Osteoblast (primary cell): ENCODE measurements at regions not wholly inside any gene's neighbourhood (a gene's known extent, or its start where the extent isn't known, plus 50 kb on each side); places are given as distances from the start of the nearest gene placed in this dataset.
A peak's percentile ranks its signal among the peaks of the same experiment; 100 is the strongest.

Experiments
- DNase-seq: peaks from one replicate; pipeline ENCODE4 v3.0.0; 2011; ENCODE audit warnings: low spot score, mixed read lengths; ENCODE audit not compliant: insufficient read length; ENCODE audit errors: missing footprints
- H2AFZ ChIP-seq: 2 replicates; pipeline ENCODE4 v1.6.0; 2011; ENCODE audit warnings: mild to moderate bottlenecking, low read length
- H3K27ac ChIP-seq: 2 replicates; pipeline ENCODE4 v1.5.1; 2011; ENCODE audit warnings: mild to moderate bottlenecking, low read depth, low read length, moderate library complexity
- H3K27me3 ChIP-seq: 2 replicates; pipeline ENCODE4 v1.6.0; 2012; ENCODE audit warnings: mild to moderate bottlenecking, control low read depth, inconsistent platforms, low read length, moderate library complexity; ENCODE audit not compliant: insufficient read depth
- H3K36me3 ChIP-seq: 2 replicates; pipeline ENCODE4 v1.5.1; 2011; ENCODE audit warnings: mild to moderate bottlenecking, low read length, control low read depth, moderate library complexity; ENCODE audit not compliant: insufficient read depth
- H3K4me1 ChIP-seq: 2 replicates; pipeline ENCODE4 v1.5.1; 2011; ENCODE audit warnings: mild to moderate bottlenecking, low read length, control low read depth, moderate library complexity; ENCODE audit not compliant: insufficient read depth
- H3K4me2 ChIP-seq: 2 replicates; pipeline ENCODE4 v1.6.0; 2011; ENCODE audit warnings: mild to moderate bottlenecking, low read length; ENCODE audit not compliant: insufficient read depth
- H3K4me3 ChIP-seq: fragments of 200-600 bp; sonication (generic); 3 replicates; pipeline ENCODE4 v1.5.1; 2012; ENCODE audit warnings: mild to moderate bottlenecking, low read length, inconsistent platforms; ENCODE audit not compliant: insufficient read depth
- H3K79me2 ChIP-seq: 2 replicates; pipeline ENCODE4 v1.6.0; 2012; ENCODE audit warnings: mild to moderate bottlenecking, low read length, control low read depth, inconsistent platforms; ENCODE audit not compliant: insufficient read depth
- H3K9me3 ChIP-seq: 2 replicates; pipeline ENCODE4 v1.5.1; 2011; ENCODE audit warnings: low read depth, low read length, control low read depth
- H4K20me1 ChIP-seq: 2 replicates; pipeline ENCODE4 v1.6.0; 2012; ENCODE audit warnings: mild to moderate bottlenecking, low read length, control low read depth; ENCODE audit not compliant: insufficient read depth
- CTCF ChIP-seq: IDR thresholded peaks from 2 replicates; pipeline ENCODE4 v1.5.1; 2011; ENCODE audit warnings: mild to moderate bottlenecking, low read depth, low read length, moderate library complexity; ENCODE audit errors: extremely low read depth

DNA sequence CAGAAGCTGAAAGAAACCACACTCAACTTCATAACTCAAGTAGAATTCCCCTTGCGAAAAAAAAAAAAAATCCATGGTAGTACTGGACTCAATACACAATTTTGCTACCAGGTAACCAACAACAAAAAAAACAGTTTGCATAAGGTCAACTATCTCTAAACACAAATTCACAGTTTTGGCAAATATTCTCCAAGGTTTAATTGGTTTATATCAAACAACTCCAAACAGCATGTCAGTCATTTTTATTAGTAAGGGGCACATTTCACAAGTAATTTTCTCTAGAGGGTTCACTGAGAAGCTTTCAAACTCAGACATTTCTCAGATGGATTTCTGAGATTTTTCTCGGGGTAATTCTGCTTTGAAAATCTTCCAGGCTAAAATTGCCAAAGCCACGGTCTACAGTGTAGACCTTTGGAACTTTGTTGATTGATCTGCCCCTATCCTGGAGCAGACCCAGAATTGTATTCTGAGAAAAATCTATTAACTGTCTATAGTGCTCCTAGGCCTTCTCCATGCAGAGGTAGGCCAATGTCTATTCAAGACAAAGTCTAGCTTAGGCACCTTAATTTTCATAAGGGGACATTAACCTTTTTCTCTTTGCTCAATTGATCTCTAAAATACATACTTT is 73.7 kb upstream of the NFKB1 start:
- no peak overlapping the region for H3K4me3 ChIP-seq
- H2AFZ ChIP-seq: no peak overlapping the region
- no peaks in the 10 kb centered on the region for H3K36me3 ChIP-seq
- H3K79me2 ChIP-seq: no peaks in the 10 kb centered on the region
- DNase-seq: no peak
- H3K4me2 ChIP-seq: no peak overlapping the region
- no peaks in the 10 kb centered on the region for H3K27me3 ChIP-seq
- no peaks in the 10 kb centered on the region for H3K9me3 ChIP-seq
- H4K20me1 ChIP-seq: no peaks in the 10 kb centered on the region
- TF ChIP-seq CTCF: no peak
- no peak overlapping the region for H3K27ac ChIP-seq
- H3K4me1 ChIP-seq: peaks cover 13% of the 10 kb centered on the region

- Histone ChIP-seq H3K36me3 (no peaks in the 10 kb centered on the region), H3K4me2 (no peak overlapping the region), H3K9me3 (no peaks in the 10 kb centered on the region), H3K79me2 (no peaks in the 10 kb centered on the region), H3K4me1 (peaks cover 13% of the 10 kb centered on the region), H3K27ac (no peak overlapping the region), H4K20me1 (no peaks in the 10 kb centered on the region), H3K4me3 (no peak overlapping the region), H2AFZ (no peak overlapping the region), H3K27me3 (no peaks in the 10 kb centered on the region)
- TF ChIP-seq CTCF: no peak
- no peak for DNase-seq
These were observed 73.0 kb upstream of the NFKB1 start for GRCh38 chr4:102428122-102428521.

DNA sequence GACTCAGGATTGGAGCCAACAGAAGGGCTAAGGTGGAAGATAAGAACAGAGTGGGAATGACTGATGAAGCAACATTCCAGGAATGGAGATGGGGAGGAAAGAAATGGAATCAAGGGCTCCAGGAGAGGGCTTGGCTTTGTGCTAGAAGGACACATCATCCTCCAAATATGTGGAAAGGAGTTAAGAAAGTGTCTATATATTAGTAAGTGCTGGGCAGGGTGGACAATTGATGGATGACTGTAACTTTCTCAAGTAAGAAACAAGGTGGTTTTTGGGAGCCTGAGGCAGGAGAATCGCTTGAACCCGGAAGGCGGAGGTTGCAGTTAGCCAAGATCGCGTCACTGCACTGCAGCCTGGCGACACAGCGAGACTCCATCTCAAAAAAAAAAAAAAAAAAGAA is 71.6 kb upstream of the NFKB1 start:
- DNase-seq: peak; percentile 8
- Histone ChIP-seq H3K79me2 (no peaks in the 10 kb centered on the region), H3K9me3 (no peaks in the 10 kb centered on the region), H3K4me1 (peaks cover 13% of the 10 kb centered on the region), H3K27me3 (no peaks in the 10 kb centered on the region), H4K20me1 (no peaks in the 10 kb centered on the region), H3K27ac (peak overlapping the region; percentile 29), H3K4me3 (no peak overlapping the region), H2AFZ (no peak overlapping the region), H3K36me3 (no peaks in the 10 kb centered on the region), H3K4me2 (peak overlapping the region; percentile 40)
- no peak for TF ChIP-seq CTCF

- Histone ChIP-seq H4K20me1 (no peaks in the 10 kb centered on the region), H2AFZ (peak overlapping the region; percentile 89), H3K36me3 (no peaks in the 10 kb centered on the region), H3K27ac (peak overlapping the region; percentile 74), H3K4me2 (peak overlapping the region; percentile 86), H3K4me1 (peaks cover 13% of the 10 kb centered on the region), H3K27me3 (no peaks in the 10 kb centered on the region), H3K9me3 (no peaks in the 10 kb centered on the region), H3K4me3 (peak overlapping the region; percentile 75), H3K79me2 (no peaks in the 10 kb centered on the region)
- no peak for DNase-seq
- no peak for TF ChIP-seq CTCF
These were observed 70.7 kb upstream of the NFKB1 start for GRCh38 chr4:102430461-102430910.
